Gastrocnemius medialis (tissue), 4 donors: ENCODE measurements at regions not wholly inside any gene's neighbourhood (a gene's known extent, or its start where the extent isn't known, plus 50 kb on each side); places are given as distances from the start of the nearest gene placed in this dataset.

Experiments
- ATAC-seq, 2 donors: fragments of 150-250 bp; one replicate each; pipeline ENCODE4 v1.9.1; 2016
- DNase-seq, 2 donors: peaks; one replicate each; pipeline ENCODE4 v3.0.0-alpha.2; 2019
- H3K27ac ChIP-seq, 4 donors: fragments of 200-600 bp; sonication (generic); 1 replicate in 1 of 4; 2 replicates in 3 of 4; pipeline ENCODE4 v1.5.1; 2016 to 2018; ENCODE audit warnings: mild to moderate bottlenecking in 2 of 4, moderate library complexity in 1 of 4
- H3K27me3 ChIP-seq, 3 donors: fragments of 200-600 bp; sonication (generic) in 2 of 3; 1 replicate in 1 of 3; 2 replicates in 2 of 3; pipeline versions ENCODE4 v1.5.1 to v1.6.0; 2016 to 2019; ENCODE audit warnings: mild to moderate bottlenecking in 1 of 3, moderate library complexity in 1 of 3
- H3K36me3 ChIP-seq, 2 donors: fragments of 200-600 bp; sonication (generic) in 1 of 2; one replicate each; pipeline ENCODE4 v1.5.1; 2017 to 2018
- H3K4me1 ChIP-seq, 2 donors: fragments of 200-600 bp; sonication (generic) in 1 of 2; one replicate each; pipeline ENCODE4 v1.5.1; 2016 to 2017; ENCODE audit warnings: mild to moderate bottlenecking in 2 of 2
- H3K4me3 ChIP-seq, 4 donors: fragments of 200-600 bp; sonication (generic) in 3 of 4; 1 replicate in 1 of 4; 2 replicates in 3 of 4; pipeline ENCODE4 v1.5.1; 2016 to 2019; ENCODE audit warnings: mild to moderate bottlenecking in 2 of 4
- H3K9me3 ChIP-seq, 3 donors: fragments of 200-600 bp; sonication (generic) in 2 of 3; 1 replicate in 1 of 3; 2 replicates in 2 of 3; pipeline ENCODE4 v1.5.1; 2016 to 2019
- CTCF ChIP-seq, 5 experiments: fragments of 450-650 bp in 3 of 5; fragments of 200-600 bp in 2 of 5; sonication (generic) in 2 of 5; IDR thresholded peaks in 4 of 5; conservative IDR thresholded peaks in 1 of 5; 1 replicate in 4 of 5; 2 replicates in 1 of 5; pipeline ENCODE4 v1.5.1; 2016 to 2019; ENCODE audit warnings: antibody characterized with exemption in 5 of 5, mild to moderate bottlenecking in 3 of 5, moderate library complexity in 3 of 5
- POLR2A ChIP-seq, 2 donors: fragments of 450-650 bp; IDR thresholded peaks; one replicate each; pipeline ENCODE4 v1.6.1; 2017; ENCODE audit warnings: antibody characterized with exemption in 2 of 2, mild to moderate bottlenecking in 2 of 2, moderate library complexity in 2 of 2
- in situ Hi-C, 4 donors: fragments of 200-750 bp; cut with MboI; loops; one replicate each; pipeline versions ENCODE4 v1.15.0 to v1.8.0; 2017; ENCODE audit warnings: low sequenced_read_pairs in 4 of 4
- intact Hi-C: fragments of 100-400 bp; cut with DNase I; formaldehyde crosslinking; loops from one replicate; pipeline ENCODE4 v1.15.1; 2023; ENCODE audit warnings: low total_unique reads

GRCh38 chr18:2351126-2351850 lies 220.0 kb downstream of the METTL4 start:
- DNase-seq (no peak), ATAC-seq (no peak)
- intact Hi-C loops (no loop called here), in situ Hi-C loops (loop anchor here in 1 of 4 donors (25.0 kb wide), 1 partner anchor 89 kb away; no protein-coding TSS in a partner anchor)
- Histone ChIP-seq H3K4me3 (no peak overlapping the region), H3K27ac (no peak overlapping the region), H3K36me3 (no peaks in the 10 kb centered on the region), H3K27me3 (no peaks in the 10 kb centered on the region), H3K4me1 (no peaks in the 10 kb centered on the region), H3K9me3 (no peaks in the 10 kb centered on the region)
- no peak for TF ChIP-seq POLR2A (IDR thresholded peaks at IDR 0.05)
- TF ChIP-seq CTCF (IDR thresholded peaks at IDR 0.05 in 4 of 5, conservative IDR thresholded peaks at IDR 0.05 in 1 of 5) = no peak

GRCh38 chr18:2354292-2354691 lies 217.0 kb downstream of the METTL4 start:
- Histone ChIP-seq H3K4me3 (no peak overlapping the region), H3K27me3 (no peaks in the 10 kb centered on the region), H3K4me1 (no peaks in the 10 kb centered on the region), H3K9me3 (no peaks in the 10 kb centered on the region), H3K27ac (no peak overlapping the region), H3K36me3 (no peaks in the 10 kb centered on the region)
- intact Hi-C loops (no loop called here), in situ Hi-C loops (loop anchor here in 1 of 4 donors (25.0 kb wide), 1 partner anchor 92 kb away; no protein-coding TSS in a partner anchor)
- TF ChIP-seq POLR2A (IDR thresholded peaks at IDR 0.05) = no peak
- TF ChIP-seq CTCF (IDR thresholded peaks at IDR 0.05 in 4 of 5, conservative IDR thresholded peaks at IDR 0.05 in 1 of 5) = no peak
- no peak for DNase-seq
- no peak for ATAC-seq

GRCh38 chr18:2356906-2357305 lies 214.4 kb downstream of the METTL4 start:
- in situ Hi-C loops = loop anchor here in 1 of 4 donors (25.0 kb wide), 1 partner anchor 95 kb away; no protein-coding TSS in a partner anchor
- H3K27ac ChIP-seq = no peak overlapping the region
- DNase-seq (no peak), ATAC-seq (no peak)
- no peaks in the 10 kb centered on the region for H3K36me3 ChIP-seq
- no peak overlapping the region for H3K4me3 ChIP-seq
- intact Hi-C loops = no loop called here
- no peaks in the 10 kb centered on the region for H3K27me3 ChIP-seq
- no peaks in the 10 kb centered on the region for H3K9me3 ChIP-seq
- TF ChIP-seq POLR2A (IDR thresholded peaks at IDR 0.05) (no peak), CTCF (IDR thresholded peaks at IDR 0.05 in 4 of 5, conservative IDR thresholded peaks at IDR 0.05 in 1 of 5) (no peak)
- H3K4me1 ChIP-seq = no peaks in the 10 kb centered on the region

GRCh38 chr18:2360861-2361260 lies 210.4 kb downstream of the METTL4 start:
- intact Hi-C loops (no loop called here), in situ Hi-C loops (loop anchor here in 1 of 4 donors (25.0 kb wide), 1 partner anchor 99 kb away; no protein-coding TSS in a partner anchor)
- Histone ChIP-seq H3K4me1 (no peaks in the 10 kb centered on the region), H3K27ac (no peak overlapping the region), H3K9me3 (no peaks in the 10 kb centered on the region), H3K4me3 (no peak overlapping the region), H3K36me3 (no peaks in the 10 kb centered on the region), H3K27me3 (no peaks in the 10 kb centered on the region)
- DNase-seq = no peak
- TF ChIP-seq POLR2A (IDR thresholded peaks at IDR 0.05) (no peak), CTCF (IDR thresholded peaks at IDR 0.05 in 4 of 5, conservative IDR thresholded peaks at IDR 0.05 in 1 of 5) (no peak)
- ATAC-seq = no peak
